ENCODE measurements at regions not wholly inside any gene's neighbourhood (a gene's known extent, or its start where the extent isn't known, plus 50 kb on each side); places are given as distances from the start of the nearest gene placed in this dataset.

- H3K14ac ChIP-seq (ENCODE audit: insufficient read depth, low read length): no peak overlapping the region
- peaks cover 0 to 11% (median 2%) of the 10 kb centered on the region in 3 experiments; a peak in 4 of 7 replicates for H3K36me3 Mint-ChIP-seq (ENCODE audit: insufficient read depth in 1 of 3, low read depth in 3 of 3)
- TF ChIP-seq CTCF (conservative IDR thresholded peaks at IDR 0.05): no peak
- H3K23ac ChIP-seq (ENCODE audit: insufficient read length, low read depth, low read length): no peak overlapping the region
- no peak overlapping the region for H2BK12ac ChIP-seq (ENCODE audit: insufficient read length, low read depth, low read length)
- peaks cover 0 to 6% of the 10 kb centered on the region in 2 experiments; a peak in 1 of 4 replicates for H3K4me1 Mint-ChIP-seq
- no peak overlapping the region for H2AFZ ChIP-seq (ENCODE audit: low read length)
- no peak overlapping the region for H3K4me2 ChIP-seq (ENCODE audit: insufficient read depth, insufficient read length, low read length)
- H3K4me1 ChIP-seq (ENCODE audit: insufficient read depth, low read length): no peaks in the 10 kb centered on the region
- no peak overlapping the region for H3K18ac ChIP-seq (ENCODE audit: insufficient read length, low read depth, low read length)
- no peak overlapping the region for H2BK5ac ChIP-seq (ENCODE audit: insufficient read length, low read length)
- H2BK120ac ChIP-seq (ENCODE audit: low read depth, low read length, poor library complexity, severe bottlenecking): no peak overlapping the region
- H4K8ac ChIP-seq (replicated peaks; ENCODE audit: insufficient read length, low read depth, low read length): no peak overlapping the region
- H2AK5ac ChIP-seq (ENCODE audit: insufficient read length, low read length): no peak overlapping the region
- no peaks in the 10 kb centered on the region for H3K27me3 Mint-ChIP-seq (ENCODE audit: low read depth)
- no peak overlapping the region for H3T11ph ChIP-seq (ENCODE audit: low read length)
- H4K20me1 ChIP-seq (ENCODE audit: control insufficient read depth, insufficient read depth, insufficient read length): no peaks in the 10 kb centered on the region
- no peak overlapping the region for H2BK20ac ChIP-seq (ENCODE audit: low read depth, low read length, poor library complexity, severe bottlenecking)
- no peak overlapping the region; a peak in 1 of 7 replicates for H3K27ac Mint-ChIP-seq
- peaks cover 4 to 17% of the 10 kb centered on the region in 2 experiments; a peak in 3 of 5 replicates for H3K9me3 Mint-ChIP-seq
- no CpG with 5 or more reads among the region's 2 CpGs for WGBS (ENCODE audit: extremely low coverage, insufficient read length, low lambda C conversion rate)
- no peak overlapping the region; the same call in 1 of the 2 replicates for H3K4ac ChIP-seq (ENCODE audit: low read depth, low read length)
- H4K5ac ChIP-seq (ENCODE audit: insufficient read length, low read depth, low read length): no peak overlapping the region
- no peak overlapping the region for H3K56ac ChIP-seq (ENCODE audit: insufficient read length, low read depth, low read length)
- H3K27me3 ChIP-seq (ENCODE audit: insufficient read depth, low read length): no peaks in the 10 kb centered on the region
- H4K91ac ChIP-seq (ENCODE audit: insufficient read length, low read depth, low read length): no peak overlapping the region
- H3K27ac ChIP-seq (ENCODE audit: insufficient read length, low read depth, low read length): no peak overlapping the region
- H3K23me2 ChIP-seq (ENCODE audit: insufficient read length, low read depth, low read length, poor library complexity, severe bottlenecking): no peaks in the 10 kb centered on the region
- no peaks in the 10 kb centered on the region for H3K9me3 ChIP-seq (ENCODE audit: control insufficient read depth, low read depth, low read length)
- H3K9ac ChIP-seq (ENCODE audit: extremely low read depth, insufficient read length, low read length): no peak overlapping the region
- no peaks in the 10 kb centered on the region for H3K79me2 ChIP-seq (ENCODE audit: insufficient read depth, low read length)
- no peak overlapping the region for H3K4me3 Mint-ChIP-seq
- no peak for DNase-seq
- no peak overlapping the region for H2BK15ac ChIP-seq (ENCODE audit: low read depth, low read length)
- H3K79me1 ChIP-seq (ENCODE audit: insufficient read depth, low read depth, low read length, poor library complexity, severe bottlenecking): no peaks in the 10 kb centered on the region
Observed at GRCh38 chr13:79791471-79792042, 310.6 kb downstream of the NDFIP2 start.
